ENCODE measurements at regions not wholly inside any gene's neighbourhood (a gene's known extent, or its start where the extent isn't known, plus 50 kb on each side); places are given as distances from the start of the nearest gene placed in this dataset.
"Not testable (repeated sequence)": the region's sequence is repeated elsewhere in the genome, so short reads cannot be mapped to it uniquely, and the experiment has no call there.

DNA sequence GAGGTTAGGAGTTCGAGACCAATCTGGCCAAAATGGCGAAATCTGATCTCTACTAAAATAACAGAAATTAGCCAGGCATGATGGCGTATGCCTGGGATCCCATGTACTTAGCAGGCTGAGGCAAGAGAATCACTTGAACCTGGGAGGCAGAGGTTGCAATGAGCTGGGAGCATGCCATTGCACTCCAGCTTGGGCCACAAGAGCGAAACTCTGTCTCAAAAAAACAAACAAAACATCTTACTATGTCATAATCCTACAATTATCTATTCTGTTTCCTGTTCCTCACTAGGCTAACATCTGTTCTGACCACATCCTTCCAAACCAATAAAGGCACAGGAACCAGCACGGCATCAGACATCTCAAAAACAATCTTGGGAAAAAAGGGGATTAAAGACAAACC lies 361.8 kb upstream of the UBE2E3 start:
- DNase-seq (ENCODE audit: low spot score) = no peak
- ATAC-seq = no peak

GRCh38 chr2:180614776-180615175 lies 365.6 kb upstream of the UBE2E3 start:
- DNase-seq (ENCODE audit: low spot score) (no peak), ATAC-seq (no peak)

DNA sequence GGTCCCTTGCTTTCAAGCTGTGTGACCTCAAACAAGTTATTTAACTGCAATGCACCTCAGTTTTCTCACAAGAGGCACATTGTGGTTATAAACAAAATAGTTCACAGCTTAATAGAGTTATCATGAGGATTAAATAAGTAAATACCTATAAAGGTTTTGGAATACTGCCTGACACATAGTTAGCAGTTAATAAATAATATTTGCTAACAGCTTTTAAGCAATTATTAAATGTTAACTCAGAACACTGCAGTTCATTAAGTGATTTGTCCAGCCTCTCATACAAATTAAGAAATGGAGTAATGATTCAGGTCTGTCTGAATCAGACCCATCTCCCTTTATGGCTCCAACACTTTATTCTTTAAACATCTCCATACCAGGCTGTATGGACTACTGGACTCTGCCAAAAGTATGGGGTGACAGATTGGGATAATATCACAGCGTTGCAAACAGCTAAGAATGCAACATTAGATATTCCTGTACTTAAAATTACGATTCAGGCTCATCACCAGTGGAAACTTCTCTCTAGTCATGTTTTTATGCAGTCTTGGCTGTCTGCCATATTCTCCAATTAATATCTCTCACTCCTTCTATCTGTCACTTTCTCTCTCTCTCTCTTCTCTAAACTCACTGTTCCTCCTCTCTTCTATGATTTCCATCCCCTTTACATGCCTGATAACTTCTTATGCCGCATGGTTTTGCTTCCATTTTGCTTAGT lies 370.6 kb upstream of the UBE2E3 start:
- no peak for ATAC-seq
- no peak for DNase-seq (ENCODE audit: low spot score)

- ATAC-seq (peak; percentile 44), DNase-seq (ENCODE audit: low spot score) (no peak)
These were observed 372.8 kb upstream of the UBE2E3 start for GRCh38 chr2:180607514-180608049.

DNA sequence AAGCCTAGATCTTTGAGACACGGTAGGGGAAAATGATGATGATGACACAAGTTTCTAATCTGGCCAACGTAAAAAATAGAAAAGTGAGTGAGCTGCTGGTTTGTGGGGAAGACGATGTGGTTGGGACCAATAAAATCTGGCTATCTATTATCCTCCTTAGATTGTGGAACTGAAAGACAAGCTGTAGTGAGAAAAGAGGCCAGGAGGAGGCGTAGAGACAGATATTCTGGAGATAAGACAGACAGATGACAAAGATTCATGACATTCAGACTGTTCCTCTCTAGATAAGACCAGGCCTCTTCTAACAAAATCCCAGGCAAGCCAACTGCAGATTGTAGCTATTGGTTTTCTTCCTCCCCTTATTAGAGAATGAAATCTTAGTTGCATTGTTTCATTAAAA lies 376.3 kb upstream of the UBE2E3 start:
- ATAC-seq (peak; percentile 57), DNase-seq (ENCODE audit: low spot score) (no peak)

DNA sequence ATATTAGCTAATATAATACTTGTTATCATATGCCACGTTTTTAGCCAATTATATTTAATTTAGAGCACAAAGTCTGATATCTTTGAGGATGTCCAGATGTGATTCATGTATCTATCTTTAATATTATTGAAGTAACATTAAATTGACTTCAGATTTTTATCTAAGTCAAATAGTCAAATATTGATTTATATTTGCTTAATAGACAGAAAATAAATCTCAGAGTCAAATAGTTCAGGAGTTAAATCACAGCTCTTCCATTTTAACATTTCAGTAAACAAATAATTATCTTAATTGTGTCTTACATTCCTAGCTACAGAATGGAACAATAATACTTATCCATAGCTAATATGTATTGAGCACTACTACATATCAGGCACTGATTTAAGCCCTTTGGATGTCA lies 379.4 kb upstream of the UBE2E3 start:
- DNase-seq (ENCODE audit: low spot score) (no peak), ATAC-seq (no peak)

DNA sequence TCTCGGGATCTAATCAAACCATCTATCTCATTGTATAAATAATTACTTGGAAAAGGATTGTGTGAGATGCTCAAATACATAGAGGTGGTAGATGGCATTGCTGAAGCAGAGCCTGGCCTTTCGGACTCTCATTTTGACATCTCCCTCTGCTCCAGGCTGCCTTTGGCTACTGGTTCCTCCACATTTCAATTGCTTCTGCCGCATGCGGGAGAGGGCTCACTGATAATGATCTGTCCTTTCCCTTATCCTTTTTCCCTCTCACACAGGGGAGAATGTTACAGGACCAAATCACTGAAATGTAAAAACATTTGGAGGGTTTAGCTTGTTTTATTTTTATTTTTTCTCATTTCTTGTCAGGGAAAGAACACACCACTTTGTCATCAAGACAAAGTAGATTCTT lies 380.6 kb upstream of the UBE2E3 start:
- DNase-seq (ENCODE audit: low spot score) (no peak), ATAC-seq (no peak)

DNA sequence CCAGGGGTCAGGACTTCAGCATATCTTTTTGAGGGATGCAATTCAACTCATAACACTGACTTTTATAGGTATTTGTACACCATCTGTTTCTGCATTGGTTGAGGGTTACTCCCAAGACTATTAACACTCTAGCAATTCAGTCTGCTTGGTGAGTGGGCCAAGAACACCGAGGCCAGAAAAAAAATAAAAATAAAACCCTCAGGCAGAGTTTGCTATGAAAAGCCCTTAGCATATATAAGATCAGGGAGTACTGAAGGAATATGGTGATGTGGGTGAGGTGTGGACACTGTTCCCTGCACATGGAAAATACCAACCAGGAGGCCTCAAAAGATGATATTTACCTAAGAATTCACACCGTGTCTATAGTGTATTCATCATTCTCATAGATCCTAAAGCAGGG lies 383.2 kb upstream of the UBE2E3 start:
- no peak for ATAC-seq
- DNase-seq (ENCODE audit: low spot score) = no peak

GRCh38 chr2:180596453-180596852 lies 384.0 kb upstream of the UBE2E3 start:
- DNase-seq (ENCODE audit: low spot score) (no peak), ATAC-seq (no peak)

DNA sequence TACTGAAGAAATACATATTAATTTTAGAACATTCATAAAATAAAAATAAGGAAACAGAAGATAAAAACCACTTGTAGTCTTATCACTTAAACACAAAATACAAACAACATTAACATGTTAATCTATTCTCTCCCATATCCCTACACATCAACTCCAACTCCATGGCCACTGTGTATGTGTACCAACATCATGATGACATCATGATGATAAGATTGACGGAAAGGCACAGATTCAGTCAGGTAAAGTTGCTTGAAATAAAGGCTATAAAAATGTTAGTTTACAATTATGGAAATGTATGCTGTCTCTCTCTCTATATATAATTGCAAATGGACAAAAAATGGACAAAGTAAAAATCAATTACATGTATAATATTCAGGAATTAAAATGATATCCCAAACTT lies 388.5 kb upstream of the UBE2E3 start:
- no peak for DNase-seq (ENCODE audit: low spot score)
- no peak for ATAC-seq

- ATAC-seq; DNase-seq (ENCODE audit: low spot score): not testable (repeated sequence)
These were observed 389.2 kb upstream of the UBE2E3 start for GRCh38 chr2:180591093-180591781.

GRCh38 chr2:180583441-180584140 lies 396.8 kb upstream of the UBE2E3 start:
- no peak for ATAC-seq
- no peak for DNase-seq (ENCODE audit: low spot score)

DNA sequence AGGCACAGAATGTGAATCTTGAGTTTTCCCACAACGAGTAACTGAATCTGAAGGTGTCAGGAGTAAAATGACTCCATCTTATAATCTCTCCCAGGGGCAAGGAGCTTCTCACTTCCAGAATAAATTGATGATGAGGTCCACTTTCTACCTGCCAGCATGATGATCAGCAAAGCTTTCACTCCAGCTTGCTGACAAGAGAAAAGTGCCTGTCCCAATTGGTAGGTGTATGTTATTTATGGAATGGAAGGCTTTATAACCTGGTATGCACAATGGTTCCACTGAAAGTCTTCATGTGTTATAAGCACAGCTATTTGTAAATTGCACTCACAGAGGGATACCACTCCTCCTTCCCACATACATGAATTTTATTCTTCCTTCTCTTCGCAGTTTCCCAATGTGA lies 401.0 kb upstream of the UBE2E3 start:
- no peak for ATAC-seq
- no peak for DNase-seq (ENCODE audit: low spot score)

DNA sequence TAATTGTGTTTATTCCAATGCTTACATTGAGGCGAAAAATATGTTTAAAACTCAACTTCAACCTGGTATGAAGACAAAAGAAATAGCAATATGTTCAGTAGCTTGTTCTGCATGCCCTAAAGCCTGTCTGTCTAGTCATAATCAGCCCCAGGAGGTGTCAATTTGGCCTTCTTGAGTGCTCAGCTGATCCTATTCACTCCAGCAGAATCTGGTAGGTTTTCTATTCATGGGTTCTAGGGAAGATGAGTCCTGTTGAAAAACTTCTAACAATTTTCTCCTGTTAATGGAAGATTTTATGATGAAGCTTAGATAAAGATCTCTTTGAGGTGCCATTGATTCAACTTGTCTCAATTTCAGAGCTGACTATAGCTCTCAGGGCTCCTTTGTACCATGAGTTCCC lies 402.0 kb upstream of the UBE2E3 start:
- no peak for DNase-seq (ENCODE audit: low spot score)
- no peak for ATAC-seq

DNA sequence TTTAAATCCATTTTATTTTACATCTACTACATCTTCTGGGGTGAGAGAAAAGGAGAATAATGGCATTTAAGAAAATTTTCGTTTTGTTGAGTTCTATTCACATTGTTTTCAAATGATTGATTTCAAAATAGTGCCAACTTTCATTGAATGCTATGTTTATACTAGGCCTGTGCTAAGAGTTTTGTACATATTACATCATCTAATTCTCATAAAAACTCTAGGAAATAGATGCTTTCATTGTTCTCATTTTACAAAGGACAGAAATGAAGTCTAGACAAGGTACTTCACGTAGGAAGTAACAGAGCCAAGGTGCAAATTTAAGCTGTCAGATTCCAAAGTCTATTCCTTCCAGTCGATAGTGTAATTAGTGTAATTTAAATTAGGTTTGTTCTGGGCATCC lies 402.8 kb upstream of the UBE2E3 start:
- DNase-seq (ENCODE audit: low spot score) (no peak), ATAC-seq (no peak)

GRCh38 chr2:180573951-180574350 lies 406.5 kb upstream of the UBE2E3 start:
- DNase-seq (ENCODE audit: low spot score) = no peak

GRCh38 chr2:180572346-180572745 lies 408.1 kb upstream of the UBE2E3 start:
- DNase-seq (ENCODE audit: low spot score) = no peak
- ATAC-seq = peak; percentile 35

More at GRCh38 chr2:180573951-180574350, 406.5 kb upstream of the UBE2E3 start:
- no peak for ATAC-seq

- DNase-seq (ENCODE audit: low spot score) (no peak), ATAC-seq (no peak)
These were observed 408.8 kb upstream of the UBE2E3 start for GRCh38 chr2:180571559-180571958.

GRCh38 chr2:180570864-180571263 lies 409.5 kb upstream of the UBE2E3 start:
- DNase-seq (ENCODE audit: low spot score) (no peak), ATAC-seq (no peak)

- DNase-seq (ENCODE audit: low spot score) = no peak
- no peak for ATAC-seq
These were observed 416.4 kb upstream of the UBE2E3 start for GRCh38 chr2:180564051-180564450.

DNA sequence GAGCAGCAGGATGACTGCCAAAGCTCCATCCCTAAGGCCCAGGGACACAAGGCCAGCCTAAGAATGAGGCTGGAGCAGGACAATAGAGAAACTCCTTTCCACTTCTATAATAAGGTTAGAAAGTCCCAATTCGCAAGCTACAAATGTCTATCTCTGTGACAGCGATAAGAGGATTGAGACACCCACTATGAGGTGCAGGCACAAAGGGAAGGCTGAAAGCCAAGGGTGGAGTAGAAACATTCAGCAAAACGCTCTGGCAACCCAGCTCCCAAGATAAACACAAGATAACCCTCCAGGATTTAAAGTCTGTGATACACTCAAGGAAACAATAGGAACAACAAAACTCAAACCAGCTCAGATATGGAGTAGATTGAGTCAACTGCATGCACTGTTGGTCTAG lies 418.0 kb upstream of the UBE2E3 start:
- no peak for DNase-seq (ENCODE audit: low spot score)
- ATAC-seq = no peak

GRCh38 chr2:180559771-180560170 lies 420.6 kb upstream of the UBE2E3 start:
- ATAC-seq = no peak
- no peak for DNase-seq (ENCODE audit: low spot score)
